ENCODE measurements at regions not wholly inside any gene's neighbourhood (a gene's known extent, or its start where the extent isn't known, plus 50 kb on each side); places are given as distances from the start of the nearest gene placed in this dataset.
A peak's percentile ranks its signal among the peaks of the same experiment; 100 is the strongest.

GRCh38 chr5:40410231-40410861 lies 269.4 kb upstream of the PTGER4 start:
- ChIA-PET POLR2A (ENCODE audit: partially characterized antibody) (interaction anchor here (0.6 to 13.0 kb wide), 40 partner anchors 8 to 1494 kb away, joined by 3 to 194 read pairs (median 4); partner anchors contain the start of genes PRKAA1, PTGER4, RIMOC1 and TTC33), CTCF (ENCODE audit: partially characterized antibody) (interaction anchor here (0.8 to 11.5 kb wide), 12 partner anchors 11 to 1228 kb away, joined by 3 to 111 read pairs (median 4); no protein-coding TSS in a partner anchor)
- Histone ChIP-seq H3K4me3 (ENCODE audit: low read length in 2 of 2) (peak overlapping the region in 1 of 2 donors; percentile 50), H3K27me3 (ENCODE audit: insufficient read depth, low read length) (no peaks in the 10 kb centered on the region), H3K36me3 (ENCODE audit: insufficient read depth, low read length) (no peaks in the 10 kb centered on the region), H3K27ac (ENCODE audit: low read depth, low read length) (peak overlapping the region; percentile 95), H3K4me1 (ENCODE audit: insufficient read depth, low read length) (peaks cover 65% of the 10 kb centered on the region), H3K9me3 (ENCODE audit: control insufficient read depth in 1 of 2, low read length in 2 of 2) (no peaks in the 10 kb centered on the region)
- intact Hi-C loops (cut with micrococcal nuclease): loop anchor here (1.0 kb wide), 6 partner anchors 20 to 345 kb away; partner anchors contain the start of genes PTGER4 and TTC33
- Mint-ChIP-seq H3K36me3 (peaks cover 0 to 2% of the 10 kb centered on the region in 2 donors), H3K27me3 (no peaks in the 10 kb centered on the region), H3K27ac (peak overlapping the region; percentile 86 to 100 (median 99)), H3K9me3 (peaks cover 0 to 4% (median 0%) of the 10 kb centered on the region in 8 donors), H3K4me1 (peaks cover 38 to 72% (median 52%) of the 10 kb centered on the region in 4 donors), H3K4me3 (peak overlapping the region; percentile 65 to 89 (median 80))
- DNase-seq: peak; percentile 88 to 97 (median 97)

DNA sequence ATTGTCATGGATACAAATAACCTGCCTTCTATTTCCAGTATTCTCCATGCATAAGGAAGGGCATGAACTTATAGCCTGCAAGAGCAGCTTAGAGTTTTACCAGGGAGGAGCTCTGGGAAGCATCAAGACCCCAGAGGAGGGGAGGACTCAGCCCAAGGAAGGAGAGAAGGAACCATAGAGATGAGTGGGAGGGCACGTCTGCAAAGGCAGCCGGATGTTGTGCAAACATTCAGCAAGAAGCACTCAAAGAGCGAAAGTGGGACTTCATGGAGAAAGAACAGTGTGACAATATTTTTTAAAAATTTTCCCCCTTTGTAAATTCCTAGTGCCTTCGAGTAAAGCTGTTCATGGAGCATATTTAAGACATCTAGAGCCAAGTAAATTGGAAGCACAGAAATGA lies 270.1 kb upstream of the PTGER4 start:
- CTCF ChIA-PET (ENCODE audit: partially characterized antibody): interaction anchor here (1.2 to 11.5 kb wide), 5 partner anchors 20 to 243 kb away, joined by 3 to 111 read pairs (median 7); no protein-coding TSS in a partner anchor
- peak overlapping the region; percentile 86 to 100 (median 99) for H3K27ac Mint-ChIP-seq
- no peaks in the 10 kb centered on the region for H3K36me3 ChIP-seq (ENCODE audit: insufficient read depth, low read length)
- DNase-seq: peak; percentile 64 to 73 (median 71)
- peaks cover 0 to 2% of the 10 kb centered on the region in 2 donors for H3K36me3 Mint-ChIP-seq
- H3K4me3 Mint-ChIP-seq: peak overlapping the region; percentile 72 to 89 (median 80)
- POLR2A ChIA-PET (ENCODE audit: partially characterized antibody): interaction anchor here (0.6 to 13.0 kb wide), 30 partner anchors 8 to 1495 kb away, joined by 3 to 194 read pairs (median 5); partner anchors contain the start of genes PRKAA1, PTGER4 and RIMOC1
- no peaks in the 10 kb centered on the region for H3K9me3 ChIP-seq (ENCODE audit: control insufficient read depth in 1 of 2, low read length in 2 of 2)
- no peaks in the 10 kb centered on the region for H3K27me3 Mint-ChIP-seq
- H3K4me1 Mint-ChIP-seq: peaks cover 44 to 79% (median 59%) of the 10 kb centered on the region in 4 donors
- H3K4me3 ChIP-seq (ENCODE audit: low read length in 2 of 2): peak overlapping the region in 1 of 2 donors; percentile 50
- H3K4me1 ChIP-seq (ENCODE audit: insufficient read depth, low read length): peaks cover 73% of the 10 kb centered on the region
- H3K9me3 Mint-ChIP-seq: peaks cover 0 to 4% (median 0%) of the 10 kb centered on the region in 8 donors
- peak overlapping the region; percentile 95 for H3K27ac ChIP-seq (ENCODE audit: low read depth, low read length)
- intact Hi-C loops (cut with micrococcal nuclease): loop anchor here (5.0 kb wide), 1 partner anchor 37 kb away; no protein-coding TSS in a partner anchor
- H3K27me3 ChIP-seq (ENCODE audit: insufficient read depth, low read length): no peaks in the 10 kb centered on the region

DNA sequence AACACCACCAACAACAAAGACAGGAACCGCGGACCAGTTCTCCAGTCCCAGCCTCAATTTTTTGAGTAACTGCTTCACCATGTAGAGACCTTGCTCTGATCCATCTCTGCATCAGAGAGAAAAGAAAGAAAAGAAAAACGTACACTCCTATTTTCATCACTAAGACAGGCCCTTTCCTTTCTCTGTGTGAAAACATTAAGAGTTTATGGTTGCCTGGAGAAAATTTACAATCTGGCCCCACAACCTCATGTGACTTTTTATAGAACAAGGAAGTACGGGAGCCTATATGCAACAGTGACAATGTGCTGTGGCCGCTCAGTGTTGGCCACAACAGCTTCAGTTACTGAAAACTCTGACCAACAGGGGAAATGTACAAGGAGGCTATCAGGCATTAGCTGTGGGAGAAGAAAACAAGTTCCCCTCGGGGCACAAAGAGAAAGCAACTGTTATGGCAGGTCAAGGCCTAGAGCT lies 272.9 kb upstream of the PTGER4 start:
- no peaks in the 10 kb centered on the region for H3K27me3 Mint-ChIP-seq
- H3K27me3 ChIP-seq (ENCODE audit: insufficient read depth, low read length): no peaks in the 10 kb centered on the region
- H3K9me3 ChIP-seq (ENCODE audit: control insufficient read depth in 1 of 2, low read length in 2 of 2): no peaks in the 10 kb centered on the region
- no peaks in the 10 kb centered on the region for H3K36me3 ChIP-seq (ENCODE audit: insufficient read depth, low read length)
- peak overlapping the region; percentile 86 to 100 (median 99) for H3K27ac Mint-ChIP-seq
- intact Hi-C loops (cut with micrococcal nuclease): loop anchor here (5.0 kb wide), 1 partner anchor 34 kb away; no protein-coding TSS in a partner anchor
- peak overlapping the region; percentile 86 for H3K27ac ChIP-seq (ENCODE audit: low read depth, low read length)
- H3K9me3 Mint-ChIP-seq: peaks cover 0 to 3% (median 0%) of the 10 kb centered on the region in 8 donors
- H3K4me1 ChIP-seq (ENCODE audit: insufficient read depth, low read length): peaks cover 84% of the 10 kb centered on the region
- H3K4me1 Mint-ChIP-seq: peaks cover 61 to 98% (median 82%) of the 10 kb centered on the region in 4 donors
- peak in 4 of 5 donors; percentile 52 to 63 (median 62) for DNase-seq
- peak overlapping the region in 7 of 8 donors; percentile 13 to 85 (median 68) for H3K4me3 Mint-ChIP-seq
- CTCF ChIA-PET (ENCODE audit: partially characterized antibody): interaction anchor here (1.5 to 11.5 kb wide), 6 partner anchors 17 to 458 kb away, joined by 3 to 111 read pairs (median 10); no protein-coding TSS in a partner anchor
- peak overlapping the region in 1 of 2 donors; percentile 3 for H3K4me3 ChIP-seq (ENCODE audit: low read length in 2 of 2)
- H3K36me3 Mint-ChIP-seq: peaks cover 0 to 2% of the 10 kb centered on the region in 2 donors
- POLR2A ChIA-PET (ENCODE audit: partially characterized antibody): interaction anchor here (0.6 to 13.0 kb wide), 11 partner anchors 9 to 276 kb away, joined by 3 to 194 read pairs (median 7); partner anchors contain the start of gene PTGER4

- intact Hi-C loops (cut with micrococcal nuclease): loop anchor here (5.0 kb wide), 1 partner anchor 34 kb away; no protein-coding TSS in a partner anchor
- no peaks in the 10 kb centered on the region for H3K27me3 Mint-ChIP-seq
- H3K9me3 Mint-ChIP-seq: no peaks in the 10 kb centered on the region
- peaks cover 60 to 98% (median 82%) of the 10 kb centered on the region in 4 donors for H3K4me1 Mint-ChIP-seq
- no peaks in the 10 kb centered on the region for H3K9me3 ChIP-seq (ENCODE audit: control insufficient read depth in 1 of 2, low read length in 2 of 2)
- ChIA-PET POLR2A (ENCODE audit: partially characterized antibody) (interaction anchor here (0.6 to 13.0 kb wide), 13 partner anchors 14 to 277 kb away, joined by 3 to 194 read pairs (median 7); partner anchors contain the start of gene PTGER4), CTCF (ENCODE audit: partially characterized antibody) (interaction anchor here (0.7 to 11.5 kb wide), 8 partner anchors 17 to 457 kb away, joined by 3 to 111 read pairs (median 3); no protein-coding TSS in a partner anchor)
- peak overlapping the region; percentile 86 to 100 (median 99) for H3K27ac Mint-ChIP-seq
- H3K4me3 ChIP-seq (ENCODE audit: low read length in 2 of 2): no peak overlapping the region
- peak; percentile 49 to 76 (median 66) for DNase-seq
- H3K4me3 Mint-ChIP-seq: peak overlapping the region in 6 of 8 donors; percentile 13 to 85 (median 68)
- no peaks in the 10 kb centered on the region for H3K27me3 ChIP-seq (ENCODE audit: insufficient read depth, low read length)
- H3K36me3 Mint-ChIP-seq: peaks cover 0 to 2% of the 10 kb centered on the region in 2 donors
- peak overlapping the region; percentile 86 for H3K27ac ChIP-seq (ENCODE audit: low read depth, low read length)
- peaks cover 84% of the 10 kb centered on the region for H3K4me1 ChIP-seq (ENCODE audit: insufficient read depth, low read length)
- H3K36me3 ChIP-seq (ENCODE audit: insufficient read depth, low read length): no peaks in the 10 kb centered on the region
Observed at GRCh38 chr5:40405996-40406740, 273.5 kb upstream of the PTGER4 start.

GRCh38 chr5:40405230-40405629 lies 274.5 kb upstream of the PTGER4 start:
- Mint-ChIP-seq H3K9me3 (no peaks in the 10 kb centered on the region), H3K36me3 (peaks cover 0 to 2% of the 10 kb centered on the region in 2 donors), H3K27me3 (no peaks in the 10 kb centered on the region), H3K27ac (peak overlapping the region; percentile 86 to 100 (median 99)), H3K4me3 (peak overlapping the region in 4 of 8 donors; percentile 14 to 85 (median 41)), H3K4me1 (peaks cover 53 to 90% (median 74%) of the 10 kb centered on the region in 4 donors)
- ChIA-PET POLR2A (ENCODE audit: partially characterized antibody) (interaction anchor here (0.6 to 13.0 kb wide), 9 partner anchors 13 to 278 kb away, joined by 3 to 194 read pairs (median 9); partner anchors contain the start of gene PTGER4), CTCF (ENCODE audit: partially characterized antibody) (interaction anchor here (1.1 to 11.5 kb wide), 9 partner anchors 13 to 456 kb away, joined by 3 to 111 read pairs (median 3); no protein-coding TSS in a partner anchor)
- no peak overlapping the region for H3K4me3 ChIP-seq (ENCODE audit: low read length in 2 of 2)
- intact Hi-C loops (cut with micrococcal nuclease): loop anchor here (5.0 kb wide), 1 partner anchor 33 kb away; no protein-coding TSS in a partner anchor
- no peaks in the 10 kb centered on the region for H3K27me3 ChIP-seq (ENCODE audit: insufficient read depth, low read length)
- peak overlapping the region; percentile 86 for H3K27ac ChIP-seq (ENCODE audit: low read depth, low read length)
- no peak for DNase-seq
- no peaks in the 10 kb centered on the region for H3K36me3 ChIP-seq (ENCODE audit: insufficient read depth, low read length)
- no peaks in the 10 kb centered on the region for H3K9me3 ChIP-seq (ENCODE audit: control insufficient read depth in 1 of 2, low read length in 2 of 2)
- H3K4me1 ChIP-seq (ENCODE audit: insufficient read depth, low read length): peaks cover 77% of the 10 kb centered on the region

GRCh38 chr5:40404613-40405012 lies 275.1 kb upstream of the PTGER4 start:
- H3K36me3 ChIP-seq (ENCODE audit: insufficient read depth, low read length): no peaks in the 10 kb centered on the region
- intact Hi-C loops (cut with micrococcal nuclease): loop anchor here (5.0 kb wide), 2 partner anchors 32 to 33 kb away; no protein-coding TSS in a partner anchor
- Mint-ChIP-seq H3K36me3 (peaks cover 0 to 2% of the 10 kb centered on the region in 2 donors), H3K9me3 (no peaks in the 10 kb centered on the region), H3K4me3 (peak overlapping the region; percentile 4 to 71 (median 37)), H3K27me3 (no peaks in the 10 kb centered on the region), H3K4me1 (peaks cover 49 to 90% (median 72%) of the 10 kb centered on the region in 4 donors), H3K27ac (peak overlapping the region; percentile 85 to 100 (median 99))
- ChIA-PET CTCF (ENCODE audit: partially characterized antibody) (interaction anchor here (1.1 to 11.5 kb wide), 5 partner anchors 12 to 281 kb away, joined by 3 to 111 read pairs (median 4); no protein-coding TSS in a partner anchor), POLR2A (ENCODE audit: partially characterized antibody) (interaction anchor here (1.8 to 13.0 kb wide), 5 partner anchors 16 to 279 kb away, joined by 6 to 194 read pairs (median 121); partner anchors contain the start of gene PTGER4)
- DNase-seq: peak; percentile 50 to 68 (median 58)
- no peaks in the 10 kb centered on the region for H3K9me3 ChIP-seq (ENCODE audit: control insufficient read depth in 1 of 2, low read length in 2 of 2)
- H3K4me3 ChIP-seq (ENCODE audit: low read length in 2 of 2): no peak overlapping the region
- H3K4me1 ChIP-seq (ENCODE audit: insufficient read depth, low read length): peaks cover 71% of the 10 kb centered on the region
- H3K27ac ChIP-seq (ENCODE audit: low read depth, low read length): peak overlapping the region; percentile 86
- H3K27me3 ChIP-seq (ENCODE audit: insufficient read depth, low read length): no peaks in the 10 kb centered on the region
